ENCODE measurements at regions not wholly inside any gene's neighbourhood (a gene's known extent, or its start where the extent isn't known, plus 50 kb on each side); places are given as distances from the start of the nearest gene placed in this dataset.
A peak's percentile ranks its signal among the peaks of the same experiment; 100 is the strongest.
"Not testable (repeated sequence)": the region's sequence is repeated elsewhere in the genome, so short reads cannot be mapped to it uniquely, and the experiment has no call there.

DNA sequence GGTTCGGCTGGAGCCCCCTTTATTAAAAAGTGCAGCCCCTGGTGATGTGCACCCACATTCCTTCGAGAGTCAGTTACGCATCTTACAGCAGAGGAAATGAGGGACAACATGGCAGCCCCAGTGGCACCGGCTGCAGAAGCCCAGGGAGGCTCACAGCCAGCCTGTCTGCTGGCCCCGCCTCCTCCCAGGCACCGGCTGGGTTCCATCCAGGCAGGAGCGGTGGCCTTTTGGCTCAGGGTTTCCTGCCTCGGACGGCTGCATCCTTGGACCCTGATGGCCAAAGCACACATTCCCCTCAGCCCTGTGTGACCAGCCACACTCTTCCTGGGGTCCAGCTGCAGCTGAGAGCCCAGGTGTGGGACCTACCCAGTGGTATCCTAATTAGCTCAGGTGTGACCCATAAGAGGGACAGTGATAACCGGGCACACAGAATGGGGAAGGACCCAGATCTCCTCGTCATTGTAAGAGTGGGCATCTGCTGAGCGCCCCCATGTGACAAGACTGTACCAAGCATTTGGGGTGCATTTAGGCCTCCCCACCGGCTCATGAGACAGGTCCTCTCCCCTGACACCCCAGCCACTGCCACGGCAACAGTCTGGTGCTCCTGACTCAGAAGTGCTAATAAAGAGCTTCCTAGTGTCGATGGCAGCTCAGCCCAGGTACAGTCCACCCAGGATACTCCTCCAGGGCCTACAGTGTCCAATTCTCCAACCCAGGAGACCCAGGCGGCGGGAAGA is 63.3 kb upstream of the CHST15 start:
- no peak for DNase-seq

GRCh38 chr10:124155781-124156435 is 62.5 kb upstream of the CHST15 start:
- DNase-seq = no peak

DNA sequence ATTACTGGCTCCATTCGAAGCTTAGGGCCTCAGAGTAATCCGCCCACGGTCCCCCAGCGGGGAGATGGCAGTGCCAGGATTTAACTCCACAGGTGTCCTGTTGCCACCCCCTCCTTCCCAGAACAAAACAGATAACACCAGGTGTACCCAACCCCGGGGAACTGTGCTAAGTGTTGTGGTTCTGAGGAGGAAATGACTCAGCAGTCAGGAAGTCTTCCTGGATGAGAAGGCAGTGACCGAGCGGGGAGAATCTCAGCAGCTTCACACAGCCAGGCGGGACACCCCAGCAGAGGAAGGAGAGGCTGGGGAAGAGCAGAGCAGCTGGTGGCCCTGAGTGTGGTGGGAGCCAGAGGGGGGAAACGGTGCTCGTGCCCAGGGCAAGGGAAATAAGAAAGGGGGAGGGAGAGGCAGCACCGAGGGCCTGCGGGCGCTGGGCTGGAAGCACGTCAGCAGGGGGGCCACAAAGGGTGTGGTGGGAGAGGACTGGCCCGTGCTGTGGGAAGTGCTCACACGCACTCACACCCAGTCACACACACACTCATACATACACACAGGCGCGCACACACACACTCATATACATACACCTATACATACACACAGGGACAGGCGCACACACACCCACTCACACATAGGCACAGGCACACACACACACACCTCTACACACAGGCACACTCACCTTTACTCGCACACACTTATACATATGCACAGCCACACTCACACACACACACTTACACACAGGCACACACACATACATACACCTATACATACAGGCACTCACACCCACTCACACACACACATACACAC is 59.8 kb upstream of the CHST15 start:
- DNase-seq = peak; percentile 41

GRCh38 chr10:124152139-124153022 is 59.0 kb upstream of the CHST15 start:
- DNase-seq = no peak

- DNase-seq = no peak
These were observed 58.2 kb upstream of the CHST15 start for GRCh38 chr10:124151466-124152095.

- DNase-seq = peak; percentile 64
These were observed 57.5 kb upstream of the CHST15 start for GRCh38 chr10:124150807-124151417.

DNA sequence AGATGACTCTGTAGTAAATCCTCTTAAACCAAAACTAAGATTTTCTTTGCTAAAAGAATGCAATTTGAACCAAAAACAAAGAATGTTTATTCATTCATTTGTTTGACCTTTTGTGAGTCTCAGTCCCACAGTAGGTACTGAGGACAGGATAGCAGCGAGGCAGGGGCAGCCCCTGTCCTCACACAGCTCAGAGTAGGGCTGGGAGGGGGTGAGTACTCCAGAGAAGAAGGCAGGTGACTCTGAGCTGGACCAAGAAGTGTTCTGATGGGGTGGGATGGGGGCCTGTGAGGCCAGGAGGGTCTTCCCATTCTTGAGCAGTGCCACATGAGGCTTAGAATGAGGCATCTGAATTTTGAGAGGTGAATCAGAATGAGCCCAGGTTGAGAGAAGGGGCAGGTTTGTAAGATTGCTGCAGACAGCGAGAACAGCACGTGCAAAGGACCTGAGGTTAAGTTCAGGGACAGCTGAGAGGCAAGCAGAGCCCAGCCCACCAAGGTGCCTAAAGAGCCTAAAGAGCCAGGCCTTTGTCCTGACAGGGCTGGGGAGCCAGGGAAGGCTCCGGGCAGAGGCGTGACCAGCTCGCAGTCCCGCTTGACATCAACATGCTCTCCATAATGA is 56.9 kb upstream of the CHST15 start:
- no peak for DNase-seq

- peak; percentile 43 for DNase-seq
These were observed 56.0 kb upstream of the CHST15 start for GRCh38 chr10:124149189-124150042.

GRCh38 chr10:124148509-124149188 is 55.3 kb upstream of the CHST15 start:
- DNase-seq = not testable (repeated sequence)

DNA sequence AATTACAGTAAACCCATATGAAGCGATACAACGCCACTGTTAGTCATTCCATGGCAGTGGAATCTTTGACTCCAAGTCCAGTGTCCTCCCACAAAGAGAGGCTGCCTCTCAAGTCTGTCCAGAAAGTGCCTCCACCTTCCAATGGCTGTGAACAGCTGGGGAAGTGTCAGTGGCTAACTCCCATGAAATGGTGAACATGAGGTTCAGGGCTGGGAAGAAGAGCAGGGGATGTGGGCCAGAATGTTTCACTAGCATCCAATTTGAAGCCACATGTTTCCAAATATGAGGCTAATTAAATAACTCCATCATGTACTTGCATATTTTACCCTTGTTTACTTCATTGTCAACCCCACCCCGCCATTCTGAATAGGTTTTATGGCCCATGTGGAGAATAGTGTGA is 53.1 kb upstream of the CHST15 start:
- DNase-seq = no peak

DNA sequence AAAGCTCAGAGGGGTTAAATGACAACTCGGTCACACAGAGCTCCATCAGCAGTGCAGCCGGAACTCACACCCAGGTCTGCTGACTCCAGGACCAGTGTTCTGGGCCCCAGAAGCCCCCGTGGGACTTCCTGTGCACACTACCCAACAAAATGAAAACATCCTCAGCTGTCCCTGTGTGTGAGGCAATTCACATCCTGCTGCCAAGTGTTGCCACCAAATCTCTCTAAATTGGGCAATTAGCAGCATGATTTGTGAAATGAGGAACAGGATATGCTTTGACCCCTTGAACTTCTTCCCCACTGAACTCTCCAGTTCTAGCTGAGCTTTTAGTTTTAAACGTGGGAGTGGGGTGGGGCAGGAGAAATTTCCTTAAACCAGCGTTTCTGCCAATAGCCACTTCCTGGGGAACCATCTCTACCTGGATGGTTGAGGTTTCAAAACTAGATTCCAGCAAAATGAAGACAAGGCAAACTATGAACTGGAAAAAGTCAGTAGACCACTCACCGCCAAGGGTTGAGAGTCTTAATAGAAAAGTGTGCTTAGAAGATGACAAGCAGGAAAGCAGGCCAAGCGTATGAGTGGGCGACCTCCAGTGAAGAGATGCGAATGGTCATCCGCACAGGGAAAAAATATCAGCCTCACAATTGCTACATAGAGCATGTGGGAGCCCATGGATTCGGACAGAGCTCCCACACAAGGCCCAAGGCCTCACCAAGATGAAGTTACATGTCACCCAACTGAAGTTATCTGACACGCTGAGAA is 51.9 kb upstream of the CHST15 start:
- DNase-seq = no peak

DNA sequence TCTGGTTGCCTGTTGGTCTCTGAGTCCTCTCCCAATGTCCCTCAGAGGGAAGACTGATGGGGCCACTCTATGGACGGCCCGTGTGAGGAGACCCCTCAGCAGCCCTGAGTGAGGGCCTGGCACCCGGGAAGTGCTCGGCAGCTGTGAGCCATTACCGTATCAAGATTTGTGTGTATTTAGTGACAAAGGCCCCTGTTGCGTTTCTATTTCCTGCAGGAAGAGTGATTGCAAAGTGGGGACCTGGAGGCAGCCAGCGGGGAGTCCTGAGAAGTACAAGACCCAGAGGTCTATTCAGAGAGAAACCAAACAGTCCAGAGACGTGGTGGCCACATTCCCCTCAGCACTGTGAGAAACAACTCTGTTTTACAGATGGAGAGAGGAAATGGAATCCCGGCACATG is 51.1 kb upstream of the CHST15 start:
- no peak for DNase-seq

GRCh38 chr10:124143721-124144120 is 50.3 kb upstream of the CHST15 start:
- DNase-seq = no peak
